ENCODE measurements at regions not wholly inside any gene's neighbourhood (a gene's known extent, or its start where the extent isn't known, plus 50 kb on each side); places are given as distances from the start of the nearest gene placed in this dataset.

DNA sequence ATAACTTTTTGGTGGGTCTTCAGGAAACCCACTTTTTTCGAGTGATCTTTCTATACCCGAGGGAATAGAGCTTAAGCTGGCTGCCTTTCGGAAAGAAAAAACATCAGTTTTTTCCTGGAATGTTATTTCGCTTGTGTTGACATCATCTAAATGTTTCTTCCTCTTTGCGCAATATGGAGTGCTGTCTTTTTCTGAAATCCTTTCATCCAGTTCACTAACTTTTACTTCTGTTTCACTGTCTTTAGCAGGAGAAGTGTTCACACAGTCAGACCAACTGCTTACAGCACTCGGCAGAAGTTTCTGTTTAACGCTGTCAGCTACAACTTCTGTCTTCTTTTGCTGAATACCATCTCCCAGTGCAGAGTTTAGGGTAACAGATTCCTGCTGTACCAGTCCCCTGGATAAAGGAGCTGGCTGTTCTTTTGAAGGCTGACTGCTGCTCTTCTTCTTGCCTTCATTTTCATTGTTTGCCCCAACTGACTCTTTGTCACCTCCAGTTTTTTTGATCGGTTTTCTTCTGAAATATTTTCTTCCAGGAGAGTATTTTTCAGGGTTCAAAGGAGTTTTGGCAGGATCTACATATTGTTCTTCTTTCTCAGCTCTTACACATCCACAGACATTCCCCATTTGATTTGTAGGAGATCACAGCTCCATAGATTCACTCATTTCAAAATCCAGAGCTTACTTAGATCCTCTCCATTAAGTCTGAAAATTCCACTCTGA, 50.0 kb upstream of the DST start:
- Histone ChIP-seq H3K4me1 (ENCODE audit: control insufficient read depth, low read length) (no peaks in the 10 kb centered on the region), H3F3A (ENCODE audit: control insufficient read depth, insufficient read depth) (no peaks in the 10 kb centered on the region), H4K20me1 (ENCODE audit: control insufficient read depth, insufficient read depth, low read depth, low read length) (no peaks in the 10 kb centered on the region), H3K27ac (ENCODE audit: low read depth, low read length) (no peak overlapping the region), H3K4me3 (ENCODE audit: low read length) (no peak overlapping the region), H3K36me3 (ENCODE audit: control insufficient read depth, low read length) (no peaks in the 10 kb centered on the region), H3K9me3 (ENCODE audit: control insufficient read depth, insufficient read depth, low read length) (no peaks in the 10 kb centered on the region), H3K27me3 (ENCODE audit: control insufficient read depth, low read length) (no peaks in the 10 kb centered on the region), H3K4me2 (ENCODE audit: low read length) (no peak overlapping the region), H3K9me2 (replicated peaks; ENCODE audit: control insufficient read depth, low read length) (no peaks in the 10 kb centered on the region), H3K79me2 (ENCODE audit: control insufficient read depth, low read length) (no peaks in the 10 kb centered on the region)
- TF ChIP-seq CTCF (IDR thresholded peaks at IDR 0.05; ENCODE audit: low read depth, low read length, poor library complexity, severe bottlenecking): no peak
- no peak for TF ChIP-seq EZH2phosphoT487 (IDR thresholded peaks at IDR 0.05; ENCODE audit: borderline replicate concordance, low read length)

All from DOHH2 (cell line).